Breast epithelium (tissue), 3 donors: ENCODE measurements at regions not wholly inside any gene's neighbourhood (a gene's known extent, or its start where the extent isn't known, plus 50 kb on each side); places are given as distances from the start of the nearest gene placed in this dataset.

Experiments used
- POLR2A ChIP-seq: fragments of 450-650 bp; IDR thresholded peaks from one replicate; pipeline ENCODE4 v1.6.1; 2016; ENCODE audit warnings: antibody characterized with exemption, mild to moderate bottlenecking, moderate library complexity
- TF ChIP-seq, protein P1 (sequence below), 3 donors: fragments of 450-650 bp; IDR thresholded peaks; one replicate each; pipeline ENCODE4 v1.5.1; 2016 to 2017; ENCODE audit warnings: antibody characterized with exemption in 3 of 3, mild to moderate bottlenecking in 3 of 3, moderate library complexity in 3 of 3

DNA sequence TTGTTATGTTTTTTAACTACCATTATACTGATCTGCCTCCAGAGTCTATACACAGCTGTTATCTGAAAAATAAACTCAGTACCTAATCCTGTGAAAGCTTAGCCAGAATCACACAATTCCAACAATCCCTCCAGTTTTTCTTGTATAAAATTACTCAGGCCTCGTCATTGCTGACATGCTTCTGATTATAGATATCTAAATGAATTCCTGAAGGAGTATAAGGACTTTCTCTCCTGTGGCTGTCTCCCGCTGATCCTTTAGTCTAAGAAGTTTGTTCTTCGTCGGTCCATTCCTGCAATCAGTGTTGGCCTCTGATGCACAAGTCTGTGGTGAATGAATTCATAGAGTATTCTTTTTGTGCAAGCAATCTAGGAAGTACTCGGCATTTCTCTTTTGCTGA is 288.9 kb upstream of the SEMA3C start:
- TF ChIP-seq POLR2A, result no peak
- TF ChIP-seq, protein P1, sequence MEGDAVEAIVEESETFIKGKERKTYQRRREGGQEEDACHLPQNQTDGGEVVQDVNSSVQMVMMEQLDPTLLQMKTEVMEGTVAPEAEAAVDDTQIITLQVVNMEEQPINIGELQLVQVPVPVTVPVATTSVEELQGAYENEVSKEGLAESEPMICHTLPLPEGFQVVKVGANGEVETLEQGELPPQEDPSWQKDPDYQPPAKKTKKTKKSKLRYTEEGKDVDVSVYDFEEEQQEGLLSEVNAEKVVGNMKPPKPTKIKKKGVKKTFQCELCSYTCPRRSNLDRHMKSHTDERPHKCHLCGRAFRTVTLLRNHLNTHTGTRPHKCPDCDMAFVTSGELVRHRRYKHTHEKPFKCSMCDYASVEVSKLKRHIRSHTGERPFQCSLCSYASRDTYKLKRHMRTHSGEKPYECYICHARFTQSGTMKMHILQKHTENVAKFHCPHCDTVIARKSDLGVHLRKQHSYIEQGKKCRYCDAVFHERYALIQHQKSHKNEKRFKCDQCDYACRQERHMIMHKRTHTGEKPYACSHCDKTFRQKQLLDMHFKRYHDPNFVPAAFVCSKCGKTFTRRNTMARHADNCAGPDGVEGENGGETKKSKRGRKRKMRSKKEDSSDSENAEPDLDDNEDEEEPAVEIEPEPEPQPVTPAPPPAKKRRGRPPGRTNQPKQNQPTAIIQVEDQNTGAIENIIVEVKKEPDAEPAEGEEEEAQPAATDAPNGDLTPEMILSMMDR (IDR thresholded peaks at IDR 0.05), result no peak
